ENCODE measurements at regions not wholly inside any gene's neighbourhood (a gene's known extent, or its start where the extent isn't known, plus 50 kb on each side); places are given as distances from the start of the nearest gene placed in this dataset.
A peak's percentile ranks its signal among the peaks of the same experiment; 100 is the strongest.

DNA sequence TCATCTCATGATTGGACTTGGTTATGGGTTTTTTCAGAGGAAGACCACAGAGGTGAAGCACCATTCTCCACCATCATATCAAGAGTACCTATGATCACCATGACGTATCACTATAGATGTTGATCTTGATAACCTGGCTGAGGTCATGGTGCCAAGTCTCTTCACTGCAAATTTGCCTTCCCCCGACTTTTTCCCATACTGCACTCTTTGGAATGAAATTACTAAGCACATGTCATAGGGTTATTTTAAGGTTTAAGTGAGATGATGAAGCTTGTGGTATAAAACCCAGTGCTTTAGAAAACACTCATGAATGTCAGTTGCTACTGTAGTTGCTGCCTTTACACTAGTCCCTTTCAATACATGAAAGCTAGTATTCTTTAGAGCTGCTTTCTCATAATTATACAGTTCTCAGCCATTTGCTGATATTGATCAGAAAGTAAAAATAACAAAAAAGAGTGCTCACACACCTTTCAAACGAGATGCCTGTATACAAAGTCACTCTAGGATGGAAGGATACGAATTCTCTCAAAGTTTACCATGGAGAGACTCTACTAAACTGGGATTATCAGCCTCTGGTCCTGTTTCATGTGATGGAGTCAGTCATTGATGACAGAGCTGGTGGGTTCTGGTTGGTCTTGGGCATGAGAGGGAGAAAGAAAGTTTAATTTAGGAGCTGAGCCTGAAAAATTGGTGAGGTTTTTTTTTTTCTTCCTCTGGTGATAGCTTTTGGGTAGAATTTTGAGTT lies 228.1 kb downstream of the PRL start:
- DNase-seq: no peak

- DNase-seq: peak; percentile 72
Observed at GRCh38 chr6:22069306-22069800, 227.5 kb downstream of the PRL start.

- DNase-seq: peak; percentile 78
Observed at GRCh38 chr6:22071270-22072041, 225.4 kb downstream of the PRL start.

DNA sequence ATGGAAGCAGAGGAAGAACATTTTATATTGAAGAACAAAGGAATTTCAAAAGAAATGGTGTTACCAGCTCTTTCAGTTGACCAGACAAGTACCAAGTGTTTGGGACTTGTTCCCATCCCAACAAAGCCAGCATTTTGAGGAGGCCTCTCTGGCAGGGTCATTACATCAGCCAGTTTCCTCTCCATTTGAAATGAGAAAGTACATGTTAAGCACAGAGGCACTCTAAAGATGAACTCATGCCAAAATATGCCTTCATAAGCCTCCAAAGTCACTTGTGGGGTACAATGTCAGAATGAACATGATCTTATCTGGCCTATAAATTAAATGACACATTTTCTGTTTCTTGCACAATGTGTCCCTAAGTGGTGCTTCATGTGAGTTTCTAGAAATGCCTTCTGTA lies 223.9 kb downstream of the PRL start:
- DNase-seq: peak; percentile 42

GRCh38 chr6:22073516-22074198 lies 223.2 kb downstream of the PRL start:
- no peak for DNase-seq

DNA sequence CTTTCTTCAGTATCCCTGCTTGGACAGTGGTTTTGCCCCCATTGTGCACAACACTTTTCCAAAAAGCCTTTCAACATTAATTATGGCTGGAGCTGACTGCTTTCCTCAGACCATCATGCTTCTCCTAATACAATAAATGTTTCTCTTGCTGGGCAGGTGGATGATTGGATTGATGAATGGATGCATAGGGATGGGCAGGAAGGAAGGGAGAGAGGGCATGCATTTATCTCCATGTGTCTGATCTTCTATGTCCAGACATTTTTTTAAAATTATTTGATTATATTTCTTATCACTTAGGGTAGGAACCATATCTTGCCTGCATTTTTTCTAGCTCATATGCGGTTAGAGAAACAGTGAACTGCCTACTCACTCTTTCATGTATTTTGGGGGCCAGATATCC lies 218.5 kb downstream of the PRL start:
- no peak for DNase-seq

DNA sequence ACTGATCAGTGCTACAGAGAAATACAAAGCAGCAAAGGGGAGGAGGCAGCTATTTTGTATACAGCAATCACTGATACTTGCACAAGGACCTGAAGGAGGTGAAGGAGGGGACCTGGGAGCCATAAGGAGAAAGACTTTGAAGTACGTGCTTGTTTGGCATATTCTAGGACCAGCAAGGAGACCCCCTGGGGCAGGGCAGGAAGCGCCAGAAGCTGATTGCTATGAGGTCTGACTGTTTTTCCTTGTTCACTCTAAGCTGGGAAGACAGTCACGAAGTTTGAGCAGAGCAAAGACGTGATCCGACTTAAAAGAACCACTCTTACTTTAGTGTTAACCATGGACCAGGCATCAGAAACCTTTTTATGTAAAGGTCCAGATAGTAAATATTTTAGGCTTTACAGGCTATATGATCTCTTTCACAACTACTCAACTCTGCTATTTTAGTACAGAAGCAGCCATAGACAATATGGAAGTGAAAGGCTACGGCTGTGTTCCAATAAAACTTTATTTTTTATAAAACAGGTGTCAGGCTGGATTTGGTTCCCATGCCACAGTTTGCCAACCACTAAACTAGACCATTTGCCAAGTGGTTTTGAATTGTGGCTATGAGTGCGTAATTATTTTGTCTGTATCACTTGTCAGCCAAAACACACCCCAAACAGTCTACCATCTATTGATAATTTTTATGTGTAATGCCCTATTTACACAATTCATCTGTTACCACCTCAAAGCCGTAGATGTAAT lies 217.9 kb downstream of the PRL start:
- no peak for DNase-seq

GRCh38 chr6:22079783-22080182 lies 217.1 kb downstream of the PRL start:
- peak; percentile 58 for DNase-seq

DNA sequence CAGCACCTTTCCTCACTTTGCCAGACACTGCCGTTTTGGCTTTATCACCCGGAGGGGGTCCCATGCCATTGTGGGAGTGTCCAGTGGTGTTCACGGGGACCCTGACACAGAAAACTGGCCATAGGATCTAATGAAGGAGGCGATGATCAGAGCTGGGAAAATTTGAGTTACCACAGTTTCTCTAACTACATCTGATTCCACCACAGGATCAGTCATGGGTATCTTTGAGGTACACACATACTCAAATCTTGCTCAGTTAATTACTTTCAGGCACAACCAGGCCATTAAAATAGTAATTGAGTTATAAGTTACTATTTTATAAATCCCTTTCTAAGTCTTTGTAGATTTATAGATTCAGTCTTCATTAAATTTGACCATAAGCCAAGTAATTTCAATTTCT lies 215.1 kb downstream of the PRL start:
- no peak for DNase-seq

- DNase-seq: no peak
Observed at GRCh38 chr6:22082218-22082617, 214.6 kb downstream of the PRL start.

GRCh38 chr6:22083119-22083518 lies 213.7 kb downstream of the PRL start:
- DNase-seq: peak; percentile 91

GRCh38 chr6:22087960-22088706 lies 208.7 kb downstream of the PRL start:
- DNase-seq: no peak

- no peak for DNase-seq
Observed at GRCh38 chr6:22091424-22091948, 205.3 kb downstream of the PRL start.

- DNase-seq: no peak
Observed at GRCh38 chr6:22095836-22096235, 201.0 kb downstream of the PRL start.

GRCh38 chr6:22098601-22099031 lies 198.2 kb downstream of the PRL start:
- DNase-seq: no peak

GRCh38 chr6:22099231-22099630 lies 197.6 kb downstream of the PRL start:
- no peak for DNase-seq

DNA sequence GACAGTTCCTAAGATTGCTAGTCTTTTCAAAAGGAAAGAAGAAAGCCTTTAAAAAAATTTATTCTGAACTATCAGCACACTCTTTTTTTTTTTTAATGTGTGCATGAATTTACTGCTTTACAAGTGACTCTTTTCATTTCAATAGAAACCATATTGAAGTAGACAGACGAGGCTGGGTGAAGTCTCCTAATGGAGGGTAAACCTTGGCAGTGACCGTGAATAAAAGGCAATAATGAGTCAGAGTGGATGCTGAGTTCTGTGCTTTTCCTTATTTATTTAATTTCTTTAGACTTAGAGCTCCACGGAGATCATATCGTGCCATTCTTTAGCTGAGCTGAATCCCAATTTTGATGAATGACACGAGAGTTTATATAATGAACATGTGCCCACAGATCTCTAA lies 196.9 kb downstream of the PRL start:
- DNase-seq: no peak

DNA sequence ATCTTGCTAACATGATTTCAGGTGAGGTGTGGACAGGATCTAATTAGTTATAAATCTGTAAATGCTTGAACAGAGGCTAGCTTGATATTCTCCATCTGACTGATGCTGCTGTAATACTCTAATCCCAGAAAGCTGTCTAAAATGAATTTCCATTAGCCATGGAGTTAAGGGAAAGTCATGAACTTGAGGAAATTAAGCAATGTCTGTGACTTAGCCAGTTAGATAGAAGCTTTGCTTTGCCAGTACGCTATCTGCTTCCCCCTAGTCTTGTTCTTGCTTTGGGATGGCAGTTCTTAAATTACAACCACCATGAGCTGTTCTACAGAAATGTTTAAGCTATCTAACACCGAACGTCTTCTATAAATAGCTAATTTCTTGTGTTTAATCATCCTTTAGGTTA lies 195.7 kb downstream of the PRL start:
- DNase-seq: no peak

GRCh38 chr6:22102671-22103070 lies 194.2 kb downstream of the PRL start:
- no peak for DNase-seq

DNA sequence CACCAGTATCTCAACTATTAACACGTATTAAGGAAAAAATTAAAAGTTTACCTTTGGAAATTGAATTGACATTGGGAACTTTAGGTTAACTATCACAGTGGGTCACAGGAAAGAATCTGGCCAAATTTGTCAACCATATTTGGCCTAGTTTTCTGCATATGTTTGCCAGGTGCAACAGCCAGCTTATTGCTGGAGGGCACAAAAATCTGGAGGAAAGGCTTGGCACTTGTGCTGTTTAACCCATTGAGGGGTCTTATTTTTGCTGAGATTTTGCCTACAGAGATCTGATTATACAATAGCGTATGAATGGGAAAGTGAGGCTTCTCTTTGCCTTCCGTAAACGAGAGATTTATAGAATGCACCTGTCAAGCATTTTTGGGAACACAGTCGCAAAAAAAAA lies 190.4 kb downstream of the PRL start:
- no peak for DNase-seq

DNA sequence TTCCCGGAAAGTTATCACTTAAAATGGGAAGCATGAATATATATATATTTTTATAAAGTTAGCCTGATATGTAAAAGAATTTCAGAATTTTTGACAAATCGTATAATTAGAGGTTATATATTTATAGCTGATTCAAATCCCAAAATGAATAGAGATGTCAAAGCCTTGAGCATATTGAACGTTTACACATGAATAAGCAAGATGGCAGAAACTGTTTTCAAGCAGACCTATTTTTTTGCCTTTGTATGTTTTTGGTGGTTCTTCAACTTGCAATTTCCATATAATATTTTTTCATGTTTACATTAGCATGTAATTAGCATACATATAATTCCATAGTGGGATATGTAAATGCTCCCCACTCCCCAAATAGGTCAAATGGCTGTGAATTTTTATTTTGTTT lies 189.9 kb downstream of the PRL start:
- no peak for DNase-seq

All from skin of body (tissue), 1 donor.